Germinal center (tissue), 1 donor: ENCODE measurements at regions not wholly inside any gene's neighbourhood (a gene's known extent, or its start where the extent isn't known, plus 50 kb on each side); places are given as distances from the start of the nearest gene placed in this dataset.
"Not testable (repeated sequence)": the region's sequence is repeated elsewhere in the genome, so short reads cannot be mapped to it uniquely, and the experiment has no call there.

Experiments
- DNase-seq: peaks from one replicate; pipeline ENCODE4 v3.0.0; 2012; ENCODE audit warnings: mixed read lengths, low spot score

- DNase-seq = no peak
Observed at GRCh38 chr1:187631984-187632383, 803.2 kb downstream of the PLA2G4A start.

GRCh38 chr1:187634940-187635339 lies 806.2 kb downstream of the PLA2G4A start:
- DNase-seq = no peak

- DNase-seq = no peak
Observed at GRCh38 chr1:187638733-187639434, 810.1 kb downstream of the PLA2G4A start.

GRCh38 chr1:187641015-187641414 lies 812.3 kb downstream of the PLA2G4A start:
- DNase-seq = no peak

- DNase-seq = no peak
Observed at GRCh38 chr1:187641463-187641862, 812.7 kb downstream of the PLA2G4A start.

GRCh38 chr1:187641907-187642306 lies 813.2 kb downstream of the PLA2G4A start:
- DNase-seq = no peak

- no peak for DNase-seq
Observed at GRCh38 chr1:187645651-187646050, 816.9 kb downstream of the PLA2G4A start.

GRCh38 chr1:187646536-187647107 lies 817.9 kb downstream of the PLA2G4A start:
- DNase-seq = no peak

GRCh38 chr1:187648091-187648490 lies 819.3 kb downstream of the PLA2G4A start:
- DNase-seq = no peak

GRCh38 chr1:187654635-187655034 lies 825.9 kb downstream of the PLA2G4A start:
- DNase-seq = no peak

- DNase-seq = no peak
Observed at GRCh38 chr1:187655104-187655503, 826.4 kb downstream of the PLA2G4A start.

GRCh38 chr1:187665483-187665882 lies 836.7 kb downstream of the PLA2G4A start:
- DNase-seq = no peak

- DNase-seq = no peak
Observed at GRCh38 chr1:187680823-187681222, 852.1 kb downstream of the PLA2G4A start.

GRCh38 chr1:187682112-187682511 lies 853.4 kb downstream of the PLA2G4A start:
- DNase-seq = no peak

- no peak for DNase-seq
Observed at GRCh38 chr1:187685333-187685732, 856.6 kb downstream of the PLA2G4A start.

GRCh38 chr1:187689129-187689528 lies 860.4 kb downstream of the PLA2G4A start:
- DNase-seq = no peak

GRCh38 chr1:187691439-187691838 lies 862.7 kb downstream of the PLA2G4A start:
- DNase-seq = no peak

GRCh38 chr1:187692799-187693198 lies 864.0 kb downstream of the PLA2G4A start:
- no peak for DNase-seq

GRCh38 chr1:187696073-187696472 lies 867.3 kb downstream of the PLA2G4A start:
- no peak for DNase-seq

- DNase-seq = not testable (repeated sequence)
Observed at GRCh38 chr1:187703138-187704130, 874.7 kb downstream of the PLA2G4A start.

- DNase-seq = no peak
Observed at GRCh38 chr1:187714470-187714869, 885.7 kb downstream of the PLA2G4A start.

- DNase-seq = no peak
Observed at GRCh38 chr1:187715483-187715882, 886.7 kb downstream of the PLA2G4A start.

GRCh38 chr1:187716160-187716559 lies 887.4 kb downstream of the PLA2G4A start:
- DNase-seq = no peak
